SK-N-SH (cell line): ENCODE measurements at regions not wholly inside any gene's neighbourhood (a gene's known extent, or its start where the extent isn't known, plus 50 kb on each side); places are given as distances from the start of the nearest gene placed in this dataset.
"Not testable (repeated sequence)": the region's sequence is repeated elsewhere in the genome, so short reads cannot be mapped to it uniquely, and the experiment has no call there.

ENCODE experiments used
- CTCF ChIA-PET: fragments of 300-600, 350-600 bp; formaldehyde crosslinking; extraction: SDS; loops from one replicate; lab custom pipeline; 2021; lab: Yijun Ruan, JAX
- POLR2A ChIA-PET: fragments of 350-600 bp; sonication (Branson Sonifier 250); formaldehyde crosslinking; extraction: SDS; loops from one replicate; lab custom pipeline; 2020; ENCODE audit warnings: antibody characterized with exemption, inconsistent platforms; lab: Yijun Ruan, JAX
- DNase-seq: peaks from one replicate; pipeline ENCODE4 v3.0.0; 2012
- H2AFZ ChIP-seq: fragments of 200-600 bp; sonication (generic); 2 replicates; pipeline ENCODE4 v1.8.1; 2016; ENCODE audit warnings: antibody characterized with exemption, mild to moderate bottlenecking, low read depth
- H3F3A ChIP-seq: fragments of 200-600 bp; sonication (generic); replicated peaks from 2 replicates; pipeline ENCODE3; 2016; ENCODE audit warnings: antibody characterized with exemption, mild to moderate bottlenecking; ENCODE audit not compliant: insufficient read depth
- H3K27ac ChIP-seq, 2 experiments: fragments of 200-500 bp in 1 of 2; fragments of 200-600 bp in 1 of 2; sonication (Bioruptor generic) in 1 of 2; sonication (generic), shearing (Covaris generic) in 1 of 2; 2 replicates each; pipeline versions ENCODE4 v1.5.1 to v1.6.1; 2014 to 2016; ENCODE audit warnings: low read depth in 2 of 2, inconsistent platforms in 1 of 2, low read length in 1 of 2, mild to moderate bottlenecking in 1 of 2, mixed read lengths in 1 of 2
- H3K27me3 ChIP-seq: fragments of 200-600 bp; sonication (generic), shearing (Covaris generic); 2 replicates; pipeline ENCODE4 v1.6.1; 2016; ENCODE audit warnings: mixed run types; ENCODE audit not compliant: insufficient read depth
- H3K36me3 ChIP-seq, 2 experiments: fragments of 200-500 bp in 1 of 2; fragments of 200-600 bp in 1 of 2; sonication (Bioruptor generic) in 1 of 2; sonication (generic) in 1 of 2; replicated peaks in 1 of 2; 2 replicates each; pipeline versions ENCODE3 to v1.5.1; 2014 to 2016; ENCODE audit warnings: low read length in 1 of 2, mild to moderate bottlenecking in 1 of 2; ENCODE audit not compliant: insufficient read depth in 2 of 2, control insufficient read depth in 1 of 2
- H3K4me1 ChIP-seq, 2 experiments: fragments of 200-500 bp in 1 of 2; fragments of 200-600 bp in 1 of 2; sonication (Bioruptor generic) in 1 of 2; sonication (generic), shearing (Covaris generic) in 1 of 2; 2 replicates each; pipeline versions ENCODE4 v1.5.1 to v1.6.1; 2014 to 2016; ENCODE audit warnings: low read depth in 1 of 2, low read length in 1 of 2, mixed run types in 1 of 2; ENCODE audit not compliant: insufficient read depth in 2 of 2, control insufficient read depth in 1 of 2
- H3K4me2 ChIP-seq: fragments of 200-600 bp; sonication (generic), shearing (Covaris generic); 2 replicates; pipeline ENCODE4 v1.6.1; 2017; ENCODE audit warnings: mixed run types
- H3K4me3 ChIP-seq, 2 experiments: fragments of 200-500 bp in 1 of 2; fragments of 200-600 bp in 1 of 2; sonication (Bioruptor generic) in 1 of 2; sonication (generic), shearing (Covaris generic) in 1 of 2; 2 replicates each; pipeline versions ENCODE4 v1.5.1 to v1.8.1; 2014 to 2016; ENCODE audit warnings: low read depth in 2 of 2, inconsistent platforms in 1 of 2, low read length in 1 of 2, mild to moderate bottlenecking in 1 of 2, mixed read lengths in 1 of 2, moderate library complexity in 1 of 2
- H3K79me2 ChIP-seq: fragments of 200-600 bp; sonication (generic); 2 replicates; pipeline ENCODE4 v1.8.1; 2017; ENCODE audit warnings: mild to moderate bottlenecking; ENCODE audit not compliant: insufficient read depth
- H3K9ac ChIP-seq: fragments of 200-600 bp; sonication (generic); 2 replicates; pipeline ENCODE4 v1.6.1; 2017; ENCODE audit warnings: mixed run types
- H3K9me2 ChIP-seq: fragments of 200-600 bp; sonication (generic); 2 replicates; pipeline ENCODE4 v1.6.1; 2017; ENCODE audit warnings: mixed run types
- H3K9me3 ChIP-seq: fragments of 200-600 bp; sonication (generic); 2 replicates; pipeline ENCODE4 v1.6.1; 2017; ENCODE audit warnings: mixed run types, mild to moderate bottlenecking, moderate library complexity
- H4K20me1 ChIP-seq: fragments of 200-600 bp; sonication (generic); 2 replicates; pipeline ENCODE4 v1.6.1; 2017; ENCODE audit warnings: mild to moderate bottlenecking, mixed run types; ENCODE audit not compliant: insufficient read depth
- CTCF ChIP-seq: fragments of 200-600 bp; sonication (generic); IDR thresholded peaks from 2 replicates; pipeline ENCODE4 v1.6.1; 2017; ENCODE audit warnings: antibody characterized with exemption, mild to moderate bottlenecking, moderate library complexity
- TCF12 ChIP-seq: IDR thresholded peaks from 2 replicates; pipeline ENCODE4 v1.4.0; 2012
- USF2 ChIP-seq: fragments of 150-350 bp; IDR thresholded peaks from 2 replicates; pipeline ENCODE4 v1.6.1; 2017; ENCODE audit warnings: antibody characterized with exemption, low read length, low read depth, borderline replicate concordance
- YY1 ChIP-seq: IDR thresholded peaks from 2 replicates; pipeline ENCODE4 v1.4.0; 2012; ENCODE audit warnings: low read depth, mild to moderate bottlenecking
- WGBS: methylation state at CpG from one replicate; pipeline ENCODE4 v1.1.6; 2017; ENCODE audit warnings: low lambda C conversion rate; 5-methylcytosine and 5-hydroxymethylcytosine counted together

GRCh38 chr14:38669027-38669426 lies 413.1 kb upstream of the CLEC14A start (continued):
- no peak for TF ChIP-seq USF2

- Histone ChIP-seq H3K9me3 (no peaks in the 10 kb centered on the region), H2AFZ (no peak overlapping the region), H3K4me2 (no peak overlapping the region), H4K20me1 (no peaks in the 10 kb centered on the region), H3K36me3 (no peaks in the 10 kb centered on the region), H3K4me3 (no peak overlapping the region), H3K4me1 (no peaks in the 10 kb centered on the region), H3K79me2 (no peaks in the 10 kb centered on the region), H3K27ac (no peak overlapping the region), H3K9me2 (no peaks in the 10 kb centered on the region), H3F3A (no peaks in the 10 kb centered on the region), H3K27me3 (no peaks in the 10 kb centered on the region), H3K9ac (no peak overlapping the region)
- WGBS: 50% methylated on average over 1 of the region's 1 CpG
- POLR2A ChIA-PET: no interaction called here
- CTCF ChIA-PET: no interaction called here
- no peak for TF ChIP-seq TCF12
- no peak for DNase-seq
These were observed 407.5 kb upstream of the CLEC14A start for GRCh38 chr14:38663382-38663781.

- Histone ChIP-seq H3K9me3 (no peaks in the 10 kb centered on the region), H3K27me3 (no peaks in the 10 kb centered on the region), H3K4me3 (no peak overlapping the region), H3K27ac (no peak overlapping the region), H3K79me2 (no peaks in the 10 kb centered on the region), H4K20me1 (no peaks in the 10 kb centered on the region), H3F3A (no peaks in the 10 kb centered on the region), H3K36me3 (no peaks in the 10 kb centered on the region), H3K9ac (no peak overlapping the region), H3K9me2 (no peaks in the 10 kb centered on the region), H2AFZ (no peak overlapping the region), H3K4me2 (no peak overlapping the region), H3K4me1 (no peaks in the 10 kb centered on the region)
- TF ChIP-seq YY1: no peak
- POLR2A ChIA-PET: no interaction called here
- no peak for DNase-seq
- CTCF ChIA-PET: no interaction called here
- 0% methylated on average over 3 of the region's 3 CpGs for WGBS
These were observed 406.9 kb upstream of the CLEC14A start for GRCh38 chr14:38662781-38663180.

GRCh38 chr14:38646391-38646790 lies 390.5 kb upstream of the CLEC14A start:
- Histone ChIP-seq H3K9me3 (no peaks in the 10 kb centered on the region), H3K9me2 (no peaks in the 10 kb centered on the region), H3F3A (no peaks in the 10 kb centered on the region), H3K9ac (no peak overlapping the region), H4K20me1 (no peaks in the 10 kb centered on the region), H3K79me2 (no peaks in the 10 kb centered on the region), H3K4me3 (no peak overlapping the region), H3K4me2 (no peak overlapping the region), H3K27ac (no peak overlapping the region), H3K36me3 (no peaks in the 10 kb centered on the region), H3K4me1 (no peaks in the 10 kb centered on the region), H2AFZ (no peak overlapping the region), H3K27me3 (no peaks in the 10 kb centered on the region)
- DNase-seq: no peak
- ChIA-PET POLR2A (no interaction called here), CTCF (no interaction called here)
- no peak for TF ChIP-seq CTCF
- WGBS: 0% methylated on average over 1 of the region's 2 CpGs

GRCh38 chr14:38634913-38635312 lies 379.0 kb upstream of the CLEC14A start:
- WGBS: 22% methylated on average over 7 of the region's 19 CpGs
- H3K36me3 ChIP-seq, H4K20me1 ChIP-seq, H3K27me3 ChIP-seq, H2AFZ ChIP-seq, H3K4me3 ChIP-seq, CTCF ChIA-PET, H3K9me2 ChIP-seq, H3K27ac ChIP-seq, H3K79me2 ChIP-seq, POLR2A ChIA-PET, DNase-seq, H3K9me3 ChIP-seq, H3K4me1 ChIP-seq, H3K9ac ChIP-seq, H3K4me2 ChIP-seq, H3F3A ChIP-seq: not testable (repeated sequence)
